ENCODE measurements at regions not wholly inside any gene's neighbourhood (a gene's known extent, or its start where the extent isn't known, plus 50 kb on each side); places are given as distances from the start of the nearest gene placed in this dataset.
A peak's percentile ranks its signal among the peaks of the same experiment; 100 is the strongest.

DNA sequence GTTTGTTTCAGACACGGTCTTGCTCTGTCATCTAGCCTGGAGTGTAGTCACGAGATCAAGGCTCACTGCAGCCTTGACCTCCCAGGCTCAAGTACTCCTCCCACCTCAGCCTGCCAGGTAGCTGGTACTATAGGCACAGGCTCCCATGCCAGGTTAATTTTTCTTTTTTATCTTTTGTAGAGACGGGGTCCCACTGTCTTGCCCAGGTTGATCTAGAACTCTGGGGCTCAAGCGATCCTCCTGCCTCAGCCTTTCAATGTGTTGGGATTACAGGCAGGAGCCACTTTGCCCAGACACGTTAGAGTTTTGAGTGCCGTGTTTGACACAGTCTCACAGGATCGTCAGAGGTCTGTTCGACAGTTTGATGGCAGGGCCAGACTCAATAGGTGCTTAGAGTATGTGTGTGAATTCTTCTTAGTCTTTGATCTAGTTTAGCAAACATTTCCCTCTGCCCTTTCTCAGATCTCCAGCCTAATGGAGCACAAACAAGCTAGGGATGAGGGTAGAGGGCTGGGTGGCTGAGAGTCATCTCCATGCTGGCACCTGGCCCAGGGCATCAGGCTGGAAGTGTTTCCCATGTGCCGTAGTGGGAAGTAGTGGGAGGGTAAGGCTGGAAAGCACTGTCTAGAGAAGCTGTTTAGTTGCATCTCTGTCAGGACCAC is 66.1 kb upstream of the DLG1 start:
- Histone ChIP-seq H3K23ac (ENCODE audit: insufficient read length, low read depth, low read length) (no peak overlapping the region), H2AFZ (ENCODE audit: low read length) (no peak overlapping the region), H3T11ph (ENCODE audit: low read length) (no peak overlapping the region), H2AK5ac (ENCODE audit: insufficient read length, low read length) (no peak overlapping the region), H4K8ac (replicated peaks; ENCODE audit: insufficient read length, low read depth, low read length) (peak overlapping the region; percentile 34), H3K4ac (ENCODE audit: low read depth, low read length) (no peak overlapping the region), H3K56ac (ENCODE audit: insufficient read length, low read depth, low read length) (no peak overlapping the region), H3K79me2 (ENCODE audit: insufficient read depth, low read length) (no peaks in the 10 kb centered on the region), H3K14ac (ENCODE audit: insufficient read depth, low read length) (no peak overlapping the region), H2BK5ac (ENCODE audit: insufficient read length, low read length) (no peak overlapping the region), H4K91ac (ENCODE audit: insufficient read length, low read depth, low read length) (no peak overlapping the region), H3K23me2 (ENCODE audit: insufficient read length, low read depth, low read length, poor library complexity, severe bottlenecking) (no peaks in the 10 kb centered on the region), H3K4me2 (ENCODE audit: insufficient read depth, insufficient read length, low read length) (no peak overlapping the region), H2BK12ac (ENCODE audit: insufficient read length, low read depth, low read length) (no peak overlapping the region), H3K9ac (ENCODE audit: extremely low read depth, insufficient read length, low read length) (no peak overlapping the region), H3K18ac (ENCODE audit: insufficient read length, low read depth, low read length) (no peak overlapping the region), H2BK15ac (ENCODE audit: low read depth, low read length) (no peak overlapping the region), H3K27ac (ENCODE audit: insufficient read length, low read depth, low read length) (no peak overlapping the region), H3K79me1 (ENCODE audit: insufficient read depth, low read depth, low read length, poor library complexity, severe bottlenecking) (no peaks in the 10 kb centered on the region), H4K5ac (ENCODE audit: insufficient read length, low read depth, low read length) (no peak overlapping the region), H3K4me1 (ENCODE audit: insufficient read depth, low read length) (peaks cover 15% of the 10 kb centered on the region; the same call in 1 of the 2 replicates), H4K20me1 (ENCODE audit: control insufficient read depth, insufficient read depth, insufficient read length) (no peaks in the 10 kb centered on the region), H2BK120ac (ENCODE audit: low read depth, low read length, poor library complexity, severe bottlenecking) (no peak overlapping the region), H3K27me3 (ENCODE audit: insufficient read depth, low read length) (no peaks in the 10 kb centered on the region), H2BK20ac (ENCODE audit: low read depth, low read length, poor library complexity, severe bottlenecking) (no peak overlapping the region), H3K9me3 (ENCODE audit: control insufficient read depth, low read depth, low read length) (no peaks in the 10 kb centered on the region)
- TF ChIP-seq, protein P1, sequence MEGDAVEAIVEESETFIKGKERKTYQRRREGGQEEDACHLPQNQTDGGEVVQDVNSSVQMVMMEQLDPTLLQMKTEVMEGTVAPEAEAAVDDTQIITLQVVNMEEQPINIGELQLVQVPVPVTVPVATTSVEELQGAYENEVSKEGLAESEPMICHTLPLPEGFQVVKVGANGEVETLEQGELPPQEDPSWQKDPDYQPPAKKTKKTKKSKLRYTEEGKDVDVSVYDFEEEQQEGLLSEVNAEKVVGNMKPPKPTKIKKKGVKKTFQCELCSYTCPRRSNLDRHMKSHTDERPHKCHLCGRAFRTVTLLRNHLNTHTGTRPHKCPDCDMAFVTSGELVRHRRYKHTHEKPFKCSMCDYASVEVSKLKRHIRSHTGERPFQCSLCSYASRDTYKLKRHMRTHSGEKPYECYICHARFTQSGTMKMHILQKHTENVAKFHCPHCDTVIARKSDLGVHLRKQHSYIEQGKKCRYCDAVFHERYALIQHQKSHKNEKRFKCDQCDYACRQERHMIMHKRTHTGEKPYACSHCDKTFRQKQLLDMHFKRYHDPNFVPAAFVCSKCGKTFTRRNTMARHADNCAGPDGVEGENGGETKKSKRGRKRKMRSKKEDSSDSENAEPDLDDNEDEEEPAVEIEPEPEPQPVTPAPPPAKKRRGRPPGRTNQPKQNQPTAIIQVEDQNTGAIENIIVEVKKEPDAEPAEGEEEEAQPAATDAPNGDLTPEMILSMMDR (conservative IDR thresholded peaks at IDR 0.05), result no peak
- H3K4me1 Mint-ChIP-seq, result peaks cover 52 to 53% of the 10 kb centered on the region in 2 experiments
- peaks cover 3% of the 10 kb centered on the region for H3K27me3 Mint-ChIP-seq (ENCODE audit: low read depth)
- H3K4me3 Mint-ChIP-seq, result no peak overlapping the region
- WGBS (ENCODE audit: extremely low coverage, insufficient read length, low lambda C conversion rate), result no CpG with 5 or more reads among the region's 9 CpGs
- peaks cover 14 to 22% (median 20%) of the 10 kb centered on the region in 3 experiments for H3K36me3 Mint-ChIP-seq (ENCODE audit: insufficient read depth in 1 of 3, low read depth in 3 of 3)
- H3K27ac Mint-ChIP-seq, result peak overlapping the region in 1 of 3 experiments; percentile 28; a peak in 2 of 7 replicates
- H3K9me3 Mint-ChIP-seq, result peaks cover 19% of the 10 kb centered on the region in 2 experiments
- no peak for DNase-seq

Measured in H9 (cell line).